BLaER1 (cell line): ENCODE measurements at regions not wholly inside any gene's neighbourhood (a gene's known extent, or its start where the extent isn't known, plus 50 kb on each side); places are given as distances from the start of the nearest gene placed in this dataset.

Experiments used
- H3K27ac ChIP-seq: shearing (Covaris generic); formaldehyde crosslinking; 2 replicates; pipeline ENCODE4 v1.8.1; 2022
- H3K27me3 ChIP-seq: shearing (Covaris generic); formaldehyde crosslinking; 2 replicates; pipeline ENCODE4 v1.8.1; 2022
- H3K36me3 ChIP-seq: shearing (Covaris generic); formaldehyde crosslinking; 2 replicates; pipeline ENCODE4 v1.8.1; 2022
- H3K4me1 ChIP-seq: shearing (Covaris generic); formaldehyde crosslinking; 2 replicates; pipeline ENCODE4 v1.8.1; 2022
- H3K4me2 ChIP-seq: shearing (Covaris generic); formaldehyde crosslinking; 2 replicates; pipeline ENCODE4 v1.8.1; 2022
- H3K4me3 ChIP-seq: shearing (Covaris generic); formaldehyde crosslinking; 2 replicates; pipeline ENCODE4 v1.8.1; 2022
- H3K9ac ChIP-seq: shearing (Covaris generic); formaldehyde crosslinking; 2 replicates; pipeline ENCODE4 v1.8.1; 2022
- H3K9me3 ChIP-seq: shearing (Covaris generic); formaldehyde crosslinking; 2 replicates; pipeline ENCODE4 v1.8.1; 2022
- H4K20me1 ChIP-seq: shearing (Covaris generic); formaldehyde crosslinking; 2 replicates; pipeline ENCODE4 v1.8.1; 2022
- Cebpa-rat ChIP-seq: shearing (Covaris generic); IDR thresholded peaks from 2 replicates; pipeline ENCODE4 v1.8.1; 2022

- no peak overlapping the region for H3K4me2 ChIP-seq
Measured at GRCh38 chr2:193806088-193806774, 1611.5 kb upstream of the TMEFF2 start.

GRCh38 chr2:193796847-193797246 lies 1602.1 kb upstream of the TMEFF2 start:
- no peak overlapping the region for H3K4me2 ChIP-seq
- no peak for TF ChIP-seq Cebpa-rat

More at GRCh38 chr2:193806088-193806774, 1611.5 kb upstream of the TMEFF2 start:
- H3K4me1 ChIP-seq, result no peaks in the 10 kb centered on the region
- H4K20me1 ChIP-seq, result no peaks in the 10 kb centered on the region
- no peak overlapping the region for H3K27ac ChIP-seq
- H3K4me3 ChIP-seq, result no peak overlapping the region
- no peaks in the 10 kb centered on the region for H3K36me3 ChIP-seq
- H3K27me3 ChIP-seq, result no peaks in the 10 kb centered on the region
- no peak overlapping the region for H3K9ac ChIP-seq
- no peaks in the 10 kb centered on the region for H3K9me3 ChIP-seq
- no peak for TF ChIP-seq Cebpa-rat

GRCh38 chr2:193793914-193794313 lies 1599.2 kb upstream of the TMEFF2 start:
- Histone ChIP-seq H3K9ac (no peak overlapping the region), H3K36me3 (no peaks in the 10 kb centered on the region), H3K4me1 (no peaks in the 10 kb centered on the region), H3K27ac (no peak overlapping the region), H4K20me1 (no peaks in the 10 kb centered on the region), H3K4me2 (no peak overlapping the region), H3K4me3 (no peak overlapping the region), H3K9me3 (no peaks in the 10 kb centered on the region), H3K27me3 (no peaks in the 10 kb centered on the region)
- no peak for TF ChIP-seq Cebpa-rat

More at GRCh38 chr2:193796847-193797246, 1602.1 kb upstream of the TMEFF2 start:
- no peaks in the 10 kb centered on the region for H3K27me3 ChIP-seq
- H3K9ac ChIP-seq, result no peak overlapping the region
- no peaks in the 10 kb centered on the region for H3K36me3 ChIP-seq
- H4K20me1 ChIP-seq, result no peaks in the 10 kb centered on the region
- H3K9me3 ChIP-seq, result no peaks in the 10 kb centered on the region
- H3K4me1 ChIP-seq, result no peaks in the 10 kb centered on the region
- H3K4me3 ChIP-seq, result no peak overlapping the region
- H3K27ac ChIP-seq, result no peak overlapping the region

DNA sequence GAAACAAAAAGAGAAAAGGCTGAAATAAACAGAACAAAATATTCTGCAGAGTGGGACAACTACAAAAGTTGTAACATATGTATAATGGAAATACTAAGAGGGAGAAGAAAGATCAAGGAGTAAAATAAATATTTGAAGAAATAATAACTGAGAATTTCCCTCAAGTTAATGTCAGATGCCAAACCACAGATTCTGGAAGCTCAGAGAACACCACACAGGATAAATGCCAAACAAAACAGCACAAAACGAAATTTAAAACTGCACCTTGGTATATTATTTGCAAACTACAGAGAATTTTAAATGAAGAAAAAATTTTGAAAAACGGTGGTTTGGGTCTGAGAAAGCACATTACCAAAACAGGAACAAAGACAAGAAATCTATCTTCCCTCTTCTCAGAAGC lies 1588.9 kb upstream of the TMEFF2 start:
- no peaks in the 10 kb centered on the region for H3K4me1 ChIP-seq
- TF ChIP-seq Cebpa-rat, result no peak

GRCh38 chr2:193778293-193778692 lies 1583.6 kb upstream of the TMEFF2 start:
- H3K36me3 ChIP-seq, result no peaks in the 10 kb centered on the region
- H3K9me3 ChIP-seq, result no peaks in the 10 kb centered on the region
- no peaks in the 10 kb centered on the region for H4K20me1 ChIP-seq
- H3K9ac ChIP-seq, result no peak overlapping the region
- H3K4me1 ChIP-seq, result no peaks in the 10 kb centered on the region
- no peak overlapping the region for H3K4me2 ChIP-seq
- no peak overlapping the region for H3K27ac ChIP-seq
- H3K4me3 ChIP-seq, result no peak overlapping the region
- no peak for TF ChIP-seq Cebpa-rat
- no peaks in the 10 kb centered on the region for H3K27me3 ChIP-seq

More for the DNA sequence above, 1588.9 kb upstream of the TMEFF2 start:
- Histone ChIP-seq H3K27ac (no peak overlapping the region), H3K9ac (no peak overlapping the region), H4K20me1 (no peaks in the 10 kb centered on the region), H3K9me3 (no peaks in the 10 kb centered on the region), H3K4me3 (no peak overlapping the region), H3K36me3 (no peaks in the 10 kb centered on the region), H3K4me2 (no peak overlapping the region), H3K27me3 (no peaks in the 10 kb centered on the region)

DNA sequence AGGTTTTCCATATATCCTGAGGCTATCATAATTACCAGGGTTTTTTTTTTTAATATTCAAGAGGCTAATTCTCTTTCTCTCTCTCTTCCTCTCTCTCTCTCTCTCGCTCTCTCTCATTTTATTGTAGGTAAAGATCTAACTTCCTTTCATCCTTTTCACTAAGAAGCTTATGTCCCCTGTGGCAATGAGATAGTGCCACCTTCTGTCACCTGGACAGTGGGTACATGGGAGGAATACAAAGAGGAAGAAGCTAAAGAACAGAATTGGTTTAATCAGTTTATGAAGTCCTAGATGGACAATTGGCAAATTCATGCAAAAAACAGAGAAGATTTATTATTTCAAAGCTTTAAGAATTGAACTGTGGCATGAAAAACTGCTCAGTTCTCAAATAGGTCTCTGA lies 1582.3 kb upstream of the TMEFF2 start:
- H4K20me1 ChIP-seq, result no peaks in the 10 kb centered on the region
- H3K4me3 ChIP-seq, result no peak overlapping the region
- no peaks in the 10 kb centered on the region for H3K27me3 ChIP-seq
- no peak overlapping the region for H3K27ac ChIP-seq
- H3K9me3 ChIP-seq, result no peaks in the 10 kb centered on the region
- H3K9ac ChIP-seq, result no peak overlapping the region
- H3K36me3 ChIP-seq, result no peaks in the 10 kb centered on the region
- H3K4me1 ChIP-seq, result no peaks in the 10 kb centered on the region
- TF ChIP-seq Cebpa-rat, result no peak
- no peak overlapping the region for H3K4me2 ChIP-seq

- no peak overlapping the region for H3K9ac ChIP-seq
- no peaks in the 10 kb centered on the region for H3K27me3 ChIP-seq
- H3K4me1 ChIP-seq, result no peaks in the 10 kb centered on the region
- no peak overlapping the region for H3K4me2 ChIP-seq
- no peaks in the 10 kb centered on the region for H3K36me3 ChIP-seq
- H3K9me3 ChIP-seq, result no peaks in the 10 kb centered on the region
- no peaks in the 10 kb centered on the region for H4K20me1 ChIP-seq
- no peak overlapping the region for H3K4me3 ChIP-seq
- TF ChIP-seq Cebpa-rat, result no peak
- no peak overlapping the region for H3K27ac ChIP-seq
Measured at GRCh38 chr2:193774166-193774565, 1579.4 kb upstream of the TMEFF2 start.

- Histone ChIP-seq H3K27ac (no peak overlapping the region), H3K9me3 (no peaks in the 10 kb centered on the region), H3K9ac (no peak overlapping the region), H3K4me2 (no peak overlapping the region), H3K4me1 (no peaks in the 10 kb centered on the region), H3K36me3 (no peaks in the 10 kb centered on the region), H3K27me3 (no peaks in the 10 kb centered on the region), H3K4me3 (no peak overlapping the region), H4K20me1 (no peaks in the 10 kb centered on the region)
- TF ChIP-seq Cebpa-rat, result no peak
Measured at GRCh38 chr2:193751299-193751698, 1556.6 kb upstream of the TMEFF2 start.

DNA sequence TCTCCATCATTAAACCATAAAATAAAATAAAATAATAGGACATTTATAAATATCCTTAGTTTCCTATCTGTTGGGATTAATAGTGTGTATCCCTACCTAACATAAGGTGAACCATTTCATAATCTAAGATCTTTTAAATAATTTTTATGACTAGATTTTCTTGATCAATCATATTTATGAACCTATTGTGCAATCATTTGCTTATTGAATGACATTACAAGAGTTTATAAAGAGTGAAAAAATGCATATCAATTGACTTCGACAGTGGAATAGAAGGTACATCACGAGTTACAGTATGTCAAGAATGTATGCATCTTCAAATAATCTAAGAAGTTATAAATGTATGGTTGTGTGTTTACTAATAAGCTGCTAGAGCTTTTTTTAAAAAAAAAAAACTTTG lies 1554.8 kb upstream of the TMEFF2 start:
- H3K27me3 ChIP-seq, result no peaks in the 10 kb centered on the region
- no peak overlapping the region for H3K9ac ChIP-seq
- no peak for TF ChIP-seq Cebpa-rat
- H3K36me3 ChIP-seq, result no peaks in the 10 kb centered on the region
- no peaks in the 10 kb centered on the region for H3K4me1 ChIP-seq
- no peak overlapping the region for H3K4me3 ChIP-seq
- no peak overlapping the region for H3K27ac ChIP-seq
- H3K4me2 ChIP-seq, result no peak overlapping the region
- H4K20me1 ChIP-seq, result no peaks in the 10 kb centered on the region
- no peaks in the 10 kb centered on the region for H3K9me3 ChIP-seq

- H3K4me1 ChIP-seq, result no peaks in the 10 kb centered on the region
- H3K9me3 ChIP-seq, result no peaks in the 10 kb centered on the region
- H3K9ac ChIP-seq, result no peak overlapping the region
- H3K27ac ChIP-seq, result no peak overlapping the region
- H3K4me2 ChIP-seq, result no peak overlapping the region
- H3K4me3 ChIP-seq, result no peak overlapping the region
- no peaks in the 10 kb centered on the region for H3K36me3 ChIP-seq
- H4K20me1 ChIP-seq, result no peaks in the 10 kb centered on the region
- no peaks in the 10 kb centered on the region for H3K27me3 ChIP-seq
- no peak for TF ChIP-seq Cebpa-rat
Measured at GRCh38 chr2:193743089-193743488, 1548.4 kb upstream of the TMEFF2 start.

DNA sequence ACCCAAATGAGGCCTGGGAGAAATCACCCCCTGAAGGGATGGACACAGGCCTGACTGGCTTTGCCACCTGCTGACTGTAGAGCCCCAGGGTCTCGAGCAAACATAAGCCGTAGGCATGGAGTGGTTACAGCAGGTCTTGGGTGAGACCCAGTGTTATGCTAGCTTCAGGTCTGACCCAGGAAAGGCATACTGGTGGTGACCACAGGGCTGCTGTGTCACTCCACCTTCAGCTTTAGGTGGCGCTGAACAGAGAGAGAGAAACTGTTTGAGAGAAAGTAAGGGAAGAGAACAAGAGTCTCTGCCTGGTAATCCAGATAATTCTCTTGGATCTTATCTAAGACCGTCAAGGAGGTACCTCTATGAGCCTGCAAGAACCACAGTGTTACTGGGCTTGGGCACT lies 1544.2 kb upstream of the TMEFF2 start:
- H3K9ac ChIP-seq, result no peak overlapping the region
- no peaks in the 10 kb centered on the region for H3K27me3 ChIP-seq
- TF ChIP-seq Cebpa-rat, result no peak
- H3K4me3 ChIP-seq, result no peak overlapping the region
- H3K36me3 ChIP-seq, result no peaks in the 10 kb centered on the region
- H3K9me3 ChIP-seq, result no peaks in the 10 kb centered on the region
- H3K4me1 ChIP-seq, result no peaks in the 10 kb centered on the region
- H3K4me2 ChIP-seq, result no peak overlapping the region
- no peaks in the 10 kb centered on the region for H4K20me1 ChIP-seq
- no peak overlapping the region for H3K27ac ChIP-seq
